Fibroblast of lung (primary cell): ENCODE measurements at regions not wholly inside any gene's neighbourhood (a gene's known extent, or its start where the extent isn't known, plus 50 kb on each side); places are given as distances from the start of the nearest gene placed in this dataset.

ENCODE experiments used
- EZH2 ChIP-seq: IDR thresholded peaks from 2 replicates; pipeline ENCODE4 v1.5.1; 2012; ENCODE audit warnings: low read length, control low read depth, mild to moderate bottlenecking; ENCODE audit errors: missing control alignments
- TF ChIP-seq, protein P1 (sequence below), 2 donors: IDR thresholded peaks in 1 of 2; conservative IDR thresholded peaks in 1 of 2; 1 replicate in 1 of 2; 2 replicates in 1 of 2; pipeline ENCODE4 v1.5.1; 2011 to 2012; ENCODE audit warnings: low read length in 2 of 2, control low read depth in 1 of 2, inconsistent platforms in 1 of 2, low read depth in 1 of 2, mild to moderate bottlenecking in 1 of 2

DNA sequence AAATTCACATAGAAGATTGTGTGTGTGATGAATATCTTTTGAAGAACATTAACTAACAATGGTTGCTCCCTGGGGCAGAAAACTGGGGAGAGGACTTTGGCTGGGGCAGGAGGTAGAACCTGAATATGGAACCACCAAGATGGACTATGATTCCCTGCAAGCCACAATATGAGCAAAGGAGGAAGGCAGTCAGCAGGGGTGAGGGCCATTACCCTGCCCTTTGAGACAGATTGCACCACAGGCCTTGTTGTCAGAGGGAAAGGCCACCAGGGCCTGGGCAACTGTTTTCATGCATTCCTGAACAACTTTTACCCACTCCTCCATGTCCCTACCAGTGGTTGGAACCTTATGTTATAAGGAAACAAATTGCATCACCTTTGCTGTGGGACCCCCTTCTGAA lies 670.1 kb upstream of the POM121L12 start:
- TF ChIP-seq, protein P1, sequence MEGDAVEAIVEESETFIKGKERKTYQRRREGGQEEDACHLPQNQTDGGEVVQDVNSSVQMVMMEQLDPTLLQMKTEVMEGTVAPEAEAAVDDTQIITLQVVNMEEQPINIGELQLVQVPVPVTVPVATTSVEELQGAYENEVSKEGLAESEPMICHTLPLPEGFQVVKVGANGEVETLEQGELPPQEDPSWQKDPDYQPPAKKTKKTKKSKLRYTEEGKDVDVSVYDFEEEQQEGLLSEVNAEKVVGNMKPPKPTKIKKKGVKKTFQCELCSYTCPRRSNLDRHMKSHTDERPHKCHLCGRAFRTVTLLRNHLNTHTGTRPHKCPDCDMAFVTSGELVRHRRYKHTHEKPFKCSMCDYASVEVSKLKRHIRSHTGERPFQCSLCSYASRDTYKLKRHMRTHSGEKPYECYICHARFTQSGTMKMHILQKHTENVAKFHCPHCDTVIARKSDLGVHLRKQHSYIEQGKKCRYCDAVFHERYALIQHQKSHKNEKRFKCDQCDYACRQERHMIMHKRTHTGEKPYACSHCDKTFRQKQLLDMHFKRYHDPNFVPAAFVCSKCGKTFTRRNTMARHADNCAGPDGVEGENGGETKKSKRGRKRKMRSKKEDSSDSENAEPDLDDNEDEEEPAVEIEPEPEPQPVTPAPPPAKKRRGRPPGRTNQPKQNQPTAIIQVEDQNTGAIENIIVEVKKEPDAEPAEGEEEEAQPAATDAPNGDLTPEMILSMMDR (conservative IDR thresholded peaks at IDR 0.05 in 1 of 2, IDR thresholded peaks at IDR 0.05 in 1 of 2; ENCODE audit: low read depth in 1 of 2, low read length in 2 of 2) = no peak
- no peak for TF ChIP-seq EZH2
